GM19023 (cell line): ENCODE measurements at regions not wholly inside any gene's neighbourhood (a gene's known extent, or its start where the extent isn't known, plus 50 kb on each side); places are given as distances from the start of the nearest gene placed in this dataset.
"Not testable (repeated sequence)": the region's sequence is repeated elsewhere in the genome, so short reads cannot be mapped to it uniquely, and the experiment has no call there.

Experiments used
- ATAC-seq: cut with Tn5 transposase; IDR thresholded peaks from one replicate; pipeline ENCODE4 v1.9.1; 2021; ENCODE audit warnings: mild to moderate bottlenecking, moderate library complexity; ENCODE audit not compliant: unreplicated experiment

- no peak for ATAC-seq
Measured at GRCh38 chr15:58355382-58355971, 76.3 kb upstream of the LIPC start.

GRCh38 chr15:58355973-58356372 is 75.8 kb upstream of the LIPC start:
- ATAC-seq = no peak

GRCh38 chr15:58357529-58358476 is 74.0 kb upstream of the LIPC start:
- no peak for ATAC-seq

GRCh38 chr15:58360421-58361090 is 71.2 kb upstream of the LIPC start:
- ATAC-seq = no peak

- no peak for ATAC-seq
Measured at GRCh38 chr15:58361273-58361759, 70.5 kb upstream of the LIPC start.

- no peak for ATAC-seq
Measured at GRCh38 chr15:58362262-58362922, 69.4 kb upstream of the LIPC start.

- ATAC-seq = not testable (repeated sequence)
Measured at GRCh38 chr15:58363118-58363517, 68.7 kb upstream of the LIPC start.

GRCh38 chr15:58363673-58364072 is 68.1 kb upstream of the LIPC start:
- ATAC-seq = not testable (repeated sequence)

GRCh38 chr15:58365098-58365497 is 66.7 kb upstream of the LIPC start:
- not testable (repeated sequence) for ATAC-seq

- peak; percentile 52 for ATAC-seq
Measured at GRCh38 chr15:58369261-58369701, 62.5 kb upstream of the LIPC start.

- ATAC-seq = no peak
Measured at GRCh38 chr15:58369956-58370355, 61.8 kb upstream of the LIPC start.

- no peak for ATAC-seq
Measured at GRCh38 chr15:58374147-58374546, 57.6 kb upstream of the LIPC start.

- ATAC-seq = no peak
Measured at GRCh38 chr15:58377193-58377592, 54.6 kb upstream of the LIPC start.

GRCh38 chr15:58378241-58379085 is 53.3 kb upstream of the LIPC start:
- ATAC-seq = no peak

GRCh38 chr15:58379454-58379853 is 52.3 kb upstream of the LIPC start:
- not testable (repeated sequence) for ATAC-seq

GRCh38 chr15:58380280-58380945 is 51.4 kb upstream of the LIPC start:
- ATAC-seq = no peak

GRCh38 chr15:58381697-58382096 is 50.1 kb upstream of the LIPC start:
- ATAC-seq = no peak
